Prostate gland (tissue), 2 donors: ENCODE measurements at regions not wholly inside any gene's neighbourhood (a gene's known extent, or its start where the extent isn't known, plus 50 kb on each side); places are given as distances from the start of the nearest gene placed in this dataset.

Experiments
- CTCF ChIP-seq, 4 experiments: fragments of 200-600 bp in 2 of 4; fragments of 450-650 bp in 2 of 4; sonication (generic) in 2 of 4; IDR thresholded peaks; 1 replicate in 3 of 4; 2 replicates in 1 of 4; pipeline ENCODE4 v1.5.1; 2016 to 2019; ENCODE audit warnings: antibody characterized with exemption in 4 of 4, mild to moderate bottlenecking in 2 of 4, moderate library complexity in 2 of 4
- POLR2A ChIP-seq: fragments of 450-650 bp; IDR thresholded peaks from one replicate; pipeline ENCODE4 v1.6.1; 2016; ENCODE audit warnings: antibody characterized with exemption, mild to moderate bottlenecking
- POLR2AphosphoS5 ChIP-seq: sonication (generic); formaldehyde crosslinking; IDR thresholded peaks from one replicate; pipeline ENCODE4 v1.6.1; 2017; ENCODE audit warnings: antibody characterized with exemption

GRCh38 chr6:44668391-44668930, 281.0 kb downstream of the CDC5L start:
- TF ChIP-seq POLR2AphosphoS5 (no peak), CTCF (IDR thresholded peaks at IDR 0.05) (no peak), POLR2A (no peak)
